Activated T-cell treated with anti-CD3 and anti-CD28 coated beads, Interleukin-2, amount 50 U/mL, for 72 hours (primary cell): ENCODE measurements at regions not wholly inside any gene's neighbourhood (a gene's known extent, or its start where the extent isn't known, plus 50 kb on each side); places are given as distances from the start of the nearest gene placed in this dataset.

Source experiments
- ATAC-seq, 2 donors: fragments of 150-1000 bp; cut with Tn5 transposase; replicated peaks in 1 of 2; 2 replicates each; pipeline ENCODE4 v1.10.0; 2021; ENCODE audit warnings: moderate library complexity in 2 of 2, mild to moderate bottlenecking in 1 of 2
- DNase-seq, 2 donors: peaks; one replicate each; pipeline ENCODE4 v3.0.0; 2021 to 2022; ENCODE audit warnings: mixed read lengths in 1 of 2
- H3K27ac Mint-ChIP-seq: one replicate; pipeline ENCODE4 v1.8.0; 2022; ENCODE audit warnings: mild to moderate bottlenecking, moderate library complexity, mixed read lengths
- H3K27me3 Mint-ChIP-seq: one replicate; pipeline ENCODE4 v1.8.0; 2022; ENCODE audit warnings: low read depth, mixed read lengths
- H3K36me3 Mint-ChIP-seq, 2 donors: one replicate each; pipeline ENCODE4 v1.8.0; 2022; ENCODE audit warnings: mixed read lengths in 2 of 2, mild to moderate bottlenecking in 1 of 2; ENCODE audit not compliant: insufficient read depth in 2 of 2
- H3K4me1 Mint-ChIP-seq: one replicate; pipeline ENCODE4 v1.8.0; 2022; ENCODE audit warnings: low read depth, mixed read lengths
- H3K4me3 Mint-ChIP-seq, 2 donors: one replicate each; pipeline ENCODE4 v1.8.0; 2022; ENCODE audit warnings: mild to moderate bottlenecking in 2 of 2, mixed read lengths in 2 of 2, moderate library complexity in 2 of 2
- H3K9me3 Mint-ChIP-seq, 2 donors: one replicate each; pipeline ENCODE4 v1.8.0; 2022; ENCODE audit warnings: mixed read lengths in 2 of 2

DNA sequence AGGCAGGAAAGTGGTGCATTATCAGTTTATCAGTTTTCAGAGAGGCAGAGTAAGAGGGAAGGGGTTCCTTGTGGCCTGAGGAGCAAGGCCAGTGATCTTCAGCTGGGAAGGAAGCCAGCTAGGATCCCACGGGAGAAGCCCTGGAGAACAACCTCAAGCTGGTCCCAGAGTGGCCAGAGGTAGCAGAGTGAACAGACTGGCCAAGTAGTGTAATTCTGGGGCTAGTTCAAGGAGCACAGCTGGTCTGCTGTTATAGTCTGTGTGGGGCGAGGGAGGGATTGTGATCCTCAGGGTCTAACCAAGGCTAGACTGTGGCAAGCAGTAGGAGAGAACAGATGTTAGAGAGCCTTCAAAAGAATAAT, 164.6 kb downstream of the CARTPT start:
- no peak overlapping the region for H3K27ac Mint-ChIP-seq
- peaks cover 3 to 5% of the 10 kb centered on the region in 2 donors for H3K9me3 Mint-ChIP-seq
- peaks cover 0 to 1% of the 10 kb centered on the region in 2 donors for H3K36me3 Mint-ChIP-seq
- H3K4me3 Mint-ChIP-seq: no peak overlapping the region
- H3K4me1 Mint-ChIP-seq: no peaks in the 10 kb centered on the region
- H3K27me3 Mint-ChIP-seq: peaks cover 6% of the 10 kb centered on the region
- ATAC-seq: no peak
- DNase-seq: no peak

DNA sequence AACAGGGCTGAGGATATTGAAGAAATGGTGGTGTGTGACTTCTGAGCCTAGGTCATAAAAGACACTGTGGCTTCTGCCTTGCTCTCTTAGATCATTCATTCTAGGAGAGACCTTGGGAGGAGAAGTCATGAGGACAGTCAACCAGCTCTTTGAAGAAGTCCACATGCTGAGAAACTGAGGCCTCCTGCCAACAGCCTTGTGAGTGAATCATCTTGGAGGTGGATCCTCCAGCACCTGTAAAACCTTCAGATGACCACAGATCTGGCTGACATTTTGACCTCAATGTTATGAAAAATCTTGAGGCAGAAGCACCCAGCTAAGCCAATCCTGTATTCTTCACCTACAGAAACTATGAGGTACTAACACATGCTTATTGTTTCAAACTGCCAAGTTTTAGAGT, 165.9 kb downstream of the CARTPT start:
- Mint-ChIP-seq H3K4me1 (no peaks in the 10 kb centered on the region), H3K9me3 (peaks cover 3 to 6% of the 10 kb centered on the region in 2 donors), H3K27me3 (peaks cover 18% of the 10 kb centered on the region), H3K27ac (no peak overlapping the region), H3K4me3 (no peak overlapping the region), H3K36me3 (peaks cover 0 to 1% of the 10 kb centered on the region in 2 donors)
- ATAC-seq: no peak
- no peak for DNase-seq

DNA sequence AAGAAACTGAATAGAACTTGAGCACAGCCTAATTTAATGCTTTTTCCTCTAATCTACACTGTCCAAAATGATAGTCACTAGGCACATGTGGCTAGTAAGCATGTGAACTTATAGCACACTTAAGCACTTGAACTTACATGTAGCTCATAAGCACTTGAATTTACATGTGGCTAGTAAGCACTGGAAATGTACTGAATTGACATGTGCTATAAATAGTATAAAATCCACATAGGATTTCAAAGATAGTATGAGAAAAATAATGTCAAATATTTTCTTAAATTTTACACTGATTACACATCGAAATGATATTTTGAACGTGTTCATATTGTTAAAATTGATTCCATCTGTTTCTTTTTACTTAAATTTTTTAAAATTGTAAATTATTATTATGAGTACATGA, 167.3 kb downstream of the CARTPT start:
- H3K36me3 Mint-ChIP-seq: peaks cover 0 to 1% of the 10 kb centered on the region in 2 donors

DNA sequence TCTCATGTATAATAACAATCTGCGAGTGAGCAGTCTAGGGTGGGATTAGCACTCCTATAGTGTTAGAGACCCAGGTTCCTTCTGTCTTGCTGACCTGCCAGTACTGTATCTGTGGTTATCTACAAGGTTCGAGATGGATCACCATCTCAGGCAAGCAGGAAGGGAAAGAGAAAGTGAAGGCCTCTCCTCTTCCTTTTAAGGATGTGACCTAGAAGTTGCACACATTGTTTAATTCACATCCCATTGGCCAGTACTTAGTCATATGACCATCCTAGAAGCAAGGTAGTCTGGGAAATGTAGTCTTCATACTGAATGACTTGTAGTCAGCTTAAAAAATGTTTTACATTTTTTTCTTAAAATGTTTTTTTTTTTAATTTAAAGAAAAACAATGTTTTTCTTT, 168.6 kb downstream of the CARTPT start:
- H3K27me3 Mint-ChIP-seq: peaks cover 42% of the 10 kb centered on the region
- peaks cover 0 to 1% of the 10 kb centered on the region in 2 donors for H3K36me3 Mint-ChIP-seq
- DNase-seq (peak; percentile 6 to 8), ATAC-seq (peak; percentile 98 to 99)
- peaks cover 3 to 8% of the 10 kb centered on the region in 2 donors for H3K9me3 Mint-ChIP-seq
- H3K27ac Mint-ChIP-seq: no peak overlapping the region
- no peaks in the 10 kb centered on the region for H3K4me1 Mint-ChIP-seq
- peak overlapping the region in 1 of 2 donors; percentile 52 for H3K4me3 Mint-ChIP-seq

More for the DNA sequence above, 167.3 kb downstream of the CARTPT start:
- Mint-ChIP-seq H3K27ac (no peak overlapping the region), H3K27me3 (peaks cover 31% of the 10 kb centered on the region), H3K4me1 (no peaks in the 10 kb centered on the region), H3K4me3 (no peak overlapping the region), H3K9me3 (peaks cover 3 to 8% of the 10 kb centered on the region in 2 donors)
- DNase-seq (no peak), ATAC-seq (no peak)

DNA sequence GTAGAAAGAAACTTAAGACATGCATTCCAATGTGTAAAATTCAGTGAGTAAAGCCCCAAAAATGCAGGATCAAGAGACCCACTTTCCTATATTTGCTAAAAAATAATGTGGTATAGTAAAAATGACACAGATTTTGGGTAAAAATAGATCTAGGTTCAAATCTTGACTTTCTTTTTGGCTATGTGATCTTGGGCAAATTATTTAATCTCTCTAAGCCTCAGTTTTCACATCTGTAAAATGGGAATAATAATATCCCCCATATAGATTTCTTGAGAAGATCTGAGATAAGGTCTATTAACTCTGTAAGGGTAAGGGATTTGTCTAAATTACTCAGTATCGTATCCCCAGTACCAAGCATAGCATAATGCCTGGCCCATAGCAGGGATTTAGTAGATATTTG, 172.3 kb downstream of the CARTPT start:
- H3K4me1 Mint-ChIP-seq: no peaks in the 10 kb centered on the region
- H3K36me3 Mint-ChIP-seq: peaks cover 0 to 1% of the 10 kb centered on the region in 2 donors
- no peak for ATAC-seq
- peaks cover 3 to 8% of the 10 kb centered on the region in 2 donors for H3K9me3 Mint-ChIP-seq
- DNase-seq: no peak
- H3K27ac Mint-ChIP-seq: no peak overlapping the region
- H3K27me3 Mint-ChIP-seq: peaks cover 45% of the 10 kb centered on the region
- no peak overlapping the region for H3K4me3 Mint-ChIP-seq

DNA sequence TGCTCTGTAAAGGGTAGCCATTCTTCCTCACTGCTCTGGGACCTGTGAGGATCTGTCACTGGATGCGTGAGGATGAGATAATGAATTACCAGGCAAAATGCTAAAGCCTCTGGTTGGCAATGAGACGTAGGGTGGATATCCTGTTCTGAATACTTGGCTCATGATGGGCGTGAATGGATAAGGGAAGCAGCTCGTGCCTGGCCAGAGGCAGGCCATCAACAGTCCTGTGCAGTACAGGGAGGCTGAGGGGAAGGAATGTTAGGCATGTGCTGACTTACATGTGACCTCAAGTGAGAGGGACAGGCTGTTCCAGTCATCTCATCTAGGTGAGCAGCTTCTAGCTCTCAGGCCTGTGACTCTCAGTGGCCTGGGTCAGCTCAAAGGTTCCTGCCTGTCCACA, 172.8 kb downstream of the CARTPT start:
- H3K36me3 Mint-ChIP-seq: peaks cover 0 to 1% of the 10 kb centered on the region in 2 donors

DNA sequence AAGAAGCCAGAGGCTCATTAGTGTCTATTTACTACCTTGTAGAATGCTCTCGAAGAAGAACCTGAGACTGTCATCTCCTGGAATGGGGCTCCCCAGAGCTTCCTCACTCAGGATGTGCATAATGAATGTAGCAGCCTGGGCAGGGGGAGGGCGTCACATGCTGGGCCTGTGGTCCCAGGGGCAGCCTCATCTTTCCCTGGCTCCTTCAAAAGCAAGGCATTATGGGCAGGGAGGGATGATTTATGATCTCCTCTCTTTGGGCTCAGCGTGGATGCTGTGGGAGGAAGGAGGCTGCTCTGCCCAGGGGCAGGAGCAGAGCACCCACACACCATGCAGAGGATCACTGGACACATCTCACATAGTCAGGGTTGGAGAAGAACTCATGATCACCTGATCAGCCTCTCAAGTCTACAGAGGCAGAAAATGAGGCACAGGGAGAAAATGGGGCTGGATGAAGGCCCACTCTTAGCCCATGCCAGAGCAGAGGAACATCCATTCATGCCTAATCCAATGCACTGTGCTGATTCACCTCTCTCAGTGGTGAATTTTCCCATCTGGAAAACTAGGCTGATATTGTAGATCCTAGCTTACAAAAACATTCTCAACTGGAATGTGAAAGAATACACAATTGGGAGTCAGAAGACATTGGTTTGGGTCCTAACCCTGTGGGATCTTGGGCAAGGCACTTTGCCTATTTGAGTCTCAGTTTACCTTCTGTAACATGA, 173.7 kb downstream of the CARTPT start:
- Mint-ChIP-seq H3K9me3 (peaks cover 3 to 8% of the 10 kb centered on the region in 2 donors), H3K27me3 (peaks cover 45% of the 10 kb centered on the region), H3K27ac (no peak overlapping the region), H3K36me3 (no peaks in the 10 kb centered on the region), H3K4me3 (no peak overlapping the region), H3K4me1 (no peaks in the 10 kb centered on the region)
- ATAC-seq: no peak
- DNase-seq: no peak

More for the DNA sequence above, 172.8 kb downstream of the CARTPT start:
- Mint-ChIP-seq H3K27ac (no peak overlapping the region), H3K9me3 (peaks cover 3 to 8% of the 10 kb centered on the region in 2 donors), H3K4me1 (no peaks in the 10 kb centered on the region), H3K4me3 (no peak overlapping the region), H3K27me3 (peaks cover 45% of the 10 kb centered on the region)
- DNase-seq: no peak
- ATAC-seq: no peak

DNA sequence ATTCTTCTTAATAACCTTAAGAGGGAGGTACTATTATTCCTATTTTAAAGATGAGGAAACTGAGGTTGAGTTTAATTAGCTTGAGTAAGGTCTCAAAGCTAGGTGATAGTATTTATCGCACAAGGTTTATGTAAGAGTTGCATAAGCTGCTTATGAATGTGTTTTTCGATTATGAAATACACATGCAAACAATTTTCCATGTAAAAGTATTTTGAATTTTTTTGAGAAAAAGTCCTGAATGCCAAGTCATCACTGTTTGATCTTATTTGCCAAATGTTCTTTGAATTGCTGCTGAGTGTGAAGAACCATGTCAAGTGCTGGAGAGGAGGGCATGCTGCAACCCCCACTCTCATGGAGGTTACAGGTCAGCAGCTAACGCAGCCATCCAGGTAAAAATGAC, 174.4 kb downstream of the CARTPT start:
- no peak overlapping the region for H3K4me3 Mint-ChIP-seq
- ATAC-seq (no peak), DNase-seq (no peak)

DNA sequence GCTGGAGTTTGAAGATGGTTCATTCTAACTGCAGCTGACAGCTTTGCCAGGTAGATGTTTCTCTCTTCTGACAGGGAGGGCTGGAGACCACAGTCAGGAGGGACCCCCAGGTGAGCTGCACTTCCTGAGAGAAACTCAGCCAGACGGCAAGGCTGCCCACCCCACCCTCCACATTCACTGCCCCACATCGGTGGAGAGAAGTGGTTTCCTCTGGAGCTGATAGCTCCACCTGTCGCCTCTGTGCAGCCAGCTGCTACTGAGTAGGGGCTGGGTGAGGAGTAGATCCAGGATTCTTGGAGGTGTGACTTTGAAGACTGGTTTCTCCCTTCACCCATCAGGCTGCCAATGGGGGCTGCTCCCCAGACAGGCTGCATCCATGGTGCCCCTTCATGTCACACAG, 175.0 kb downstream of the CARTPT start:
- no peaks in the 10 kb centered on the region for H3K36me3 Mint-ChIP-seq
- no peaks in the 10 kb centered on the region for H3K4me1 Mint-ChIP-seq
- ATAC-seq (no peak), DNase-seq (no peak)
- H3K9me3 Mint-ChIP-seq: peaks cover 0 to 3% of the 10 kb centered on the region in 2 donors
- H3K4me3 Mint-ChIP-seq: no peak overlapping the region
- peaks cover 41% of the 10 kb centered on the region for H3K27me3 Mint-ChIP-seq
- no peak overlapping the region for H3K27ac Mint-ChIP-seq

More for the DNA sequence above, 174.4 kb downstream of the CARTPT start:
- H3K27me3 Mint-ChIP-seq: peaks cover 45% of the 10 kb centered on the region
- H3K36me3 Mint-ChIP-seq: no peaks in the 10 kb centered on the region
- H3K4me1 Mint-ChIP-seq: no peaks in the 10 kb centered on the region
- no peak overlapping the region for H3K27ac Mint-ChIP-seq
- peaks cover 0 to 3% of the 10 kb centered on the region in 2 donors for H3K9me3 Mint-ChIP-seq

DNA sequence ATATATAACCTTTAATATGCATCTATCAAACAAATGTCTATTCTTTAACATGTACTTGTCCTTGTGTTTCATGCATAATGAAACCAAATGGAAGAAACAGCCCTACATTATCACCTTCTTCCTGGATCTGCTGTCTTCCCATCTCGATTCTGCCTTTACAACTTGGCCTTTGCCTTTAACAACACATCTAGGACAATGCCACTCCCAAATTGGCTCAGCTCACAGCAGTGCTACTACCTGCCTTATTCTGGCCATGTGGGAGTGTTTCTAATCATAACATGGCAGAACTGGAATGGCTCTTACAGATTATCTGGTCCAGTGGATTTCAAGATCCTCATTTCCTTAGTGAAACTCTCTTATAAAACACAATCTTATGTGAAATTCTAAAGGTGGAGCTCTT, 176.5 kb downstream of the CARTPT start:
- no peak for ATAC-seq
- Mint-ChIP-seq H3K4me1 (no peaks in the 10 kb centered on the region), H3K9me3 (no peaks in the 10 kb centered on the region), H3K27ac (no peak overlapping the region), H3K36me3 (no peaks in the 10 kb centered on the region), H3K27me3 (peaks cover 31% of the 10 kb centered on the region), H3K4me3 (no peak overlapping the region)
- no peak for DNase-seq

DNA sequence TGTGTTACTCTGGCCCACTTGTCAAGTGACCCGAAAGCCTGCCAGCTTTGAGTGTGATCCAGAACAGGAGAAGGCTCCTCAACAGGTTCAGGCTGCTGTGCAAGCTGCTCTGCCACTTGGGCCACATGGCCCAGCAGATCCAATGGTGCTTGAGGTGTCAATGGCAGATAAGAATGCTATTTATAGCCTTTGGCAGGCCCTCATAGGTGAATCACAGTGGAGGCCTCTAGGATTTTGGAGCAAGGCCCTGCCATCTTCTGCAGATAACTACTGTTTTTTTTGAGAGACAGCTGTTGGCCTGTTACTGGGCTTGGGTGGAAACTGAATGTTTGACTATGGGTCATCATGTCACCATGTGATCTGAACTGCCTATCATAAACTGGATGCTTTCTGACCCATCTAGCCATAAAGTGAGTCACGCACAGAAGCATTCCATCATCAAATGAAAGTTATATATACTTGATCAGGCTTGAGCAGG, 180.8 kb downstream of the CARTPT start:
- Mint-ChIP-seq H3K9me3 (no peaks in the 10 kb centered on the region), H3K27ac (no peak overlapping the region), H3K27me3 (peaks cover 19% of the 10 kb centered on the region), H3K36me3 (no peaks in the 10 kb centered on the region), H3K4me1 (no peaks in the 10 kb centered on the region), H3K4me3 (no peak overlapping the region)
- no peak for ATAC-seq
- no peak for DNase-seq

DNA sequence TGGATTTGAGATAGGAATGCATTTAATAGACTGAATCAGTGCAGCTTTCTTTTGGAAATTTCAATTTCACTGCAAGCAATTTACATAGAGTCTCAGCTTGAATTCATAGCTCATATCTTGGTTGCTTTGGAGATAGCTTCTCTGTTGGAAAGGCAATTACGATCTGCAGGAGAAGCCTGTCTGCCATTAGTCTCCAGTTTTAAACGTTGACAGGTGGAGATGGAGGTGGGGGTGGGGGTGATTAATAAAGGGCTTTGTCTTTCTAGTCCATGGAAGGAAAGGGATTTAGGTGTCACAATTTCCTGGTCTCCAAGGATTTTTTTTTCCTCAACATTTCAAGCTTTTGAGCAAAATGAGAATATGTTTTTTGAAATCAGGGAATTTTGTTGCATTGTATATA, 184.7 kb downstream of the CARTPT start:
- no peak overlapping the region for H3K4me3 Mint-ChIP-seq
- H3K27me3 Mint-ChIP-seq: peaks cover 20% of the 10 kb centered on the region
- H3K4me1 Mint-ChIP-seq: no peaks in the 10 kb centered on the region
- H3K27ac Mint-ChIP-seq: no peak overlapping the region
- H3K9me3 Mint-ChIP-seq: no peaks in the 10 kb centered on the region
- ATAC-seq (no peak), DNase-seq (no peak)
- H3K36me3 Mint-ChIP-seq: no peaks in the 10 kb centered on the region

DNA sequence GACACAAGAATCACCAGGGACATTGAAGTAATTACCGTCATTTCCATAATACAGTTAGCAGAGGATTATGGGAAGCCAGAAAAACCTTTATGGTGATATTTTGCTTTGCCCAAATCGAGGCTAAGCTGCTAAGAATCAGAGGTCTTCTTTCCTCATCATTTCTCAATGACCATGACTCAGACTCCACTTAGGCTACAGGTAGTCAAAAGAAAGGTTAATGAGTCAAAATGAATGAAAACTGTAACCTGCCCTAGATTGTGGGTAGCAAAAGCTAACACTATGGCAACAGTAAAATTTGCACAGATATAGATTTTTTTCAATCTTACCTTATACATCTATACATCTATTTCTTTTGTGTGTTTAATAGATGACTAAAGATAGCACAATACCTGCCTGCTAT, 185.8 kb downstream of the CARTPT start:
- H3K27me3 Mint-ChIP-seq: peaks cover 20% of the 10 kb centered on the region
- peak in 1 of 2 donors; percentile 35 for ATAC-seq
- H3K4me1 Mint-ChIP-seq: no peaks in the 10 kb centered on the region
- H3K4me3 Mint-ChIP-seq: no peak overlapping the region
- H3K27ac Mint-ChIP-seq: no peak overlapping the region
- no peaks in the 10 kb centered on the region for H3K36me3 Mint-ChIP-seq
- no peak for DNase-seq
- no peaks in the 10 kb centered on the region for H3K9me3 Mint-ChIP-seq
